SK-N-SH (cell line): ENCODE measurements at regions not wholly inside any gene's neighbourhood (a gene's known extent, or its start where the extent isn't known, plus 50 kb on each side); places are given as distances from the start of the nearest gene placed in this dataset.

Source experiments
- CTCF ChIA-PET: fragments of 300-600, 350-600 bp; formaldehyde crosslinking; extraction: SDS; loops from one replicate; lab custom pipeline; 2021; lab: Yijun Ruan, JAX
- POLR2A ChIA-PET: fragments of 350-600 bp; sonication (Branson Sonifier 250); formaldehyde crosslinking; extraction: SDS; loops from one replicate; lab custom pipeline; 2020; ENCODE audit warnings: antibody characterized with exemption, inconsistent platforms; lab: Yijun Ruan, JAX
- DNase-seq: peaks from one replicate; pipeline ENCODE4 v3.0.0; 2012
- H2AFZ ChIP-seq: fragments of 200-600 bp; sonication (generic); 2 replicates; pipeline ENCODE4 v1.8.1; 2016; ENCODE audit warnings: antibody characterized with exemption, mild to moderate bottlenecking, low read depth
- H3F3A ChIP-seq: fragments of 200-600 bp; sonication (generic); replicated peaks from 2 replicates; pipeline ENCODE3; 2016; ENCODE audit warnings: antibody characterized with exemption, mild to moderate bottlenecking; ENCODE audit not compliant: insufficient read depth
- H3K27ac ChIP-seq, 2 experiments: fragments of 200-500 bp in 1 of 2; fragments of 200-600 bp in 1 of 2; sonication (Bioruptor generic) in 1 of 2; sonication (generic), shearing (Covaris generic) in 1 of 2; 2 replicates each; pipeline versions ENCODE4 v1.5.1 to v1.6.1; 2014 to 2016; ENCODE audit warnings: low read depth in 2 of 2, inconsistent platforms in 1 of 2, low read length in 1 of 2, mild to moderate bottlenecking in 1 of 2, mixed read lengths in 1 of 2
- H3K27me3 ChIP-seq: fragments of 200-600 bp; sonication (generic), shearing (Covaris generic); 2 replicates; pipeline ENCODE4 v1.6.1; 2016; ENCODE audit warnings: mixed run types; ENCODE audit not compliant: insufficient read depth
- H3K36me3 ChIP-seq, 2 experiments: fragments of 200-500 bp in 1 of 2; fragments of 200-600 bp in 1 of 2; sonication (Bioruptor generic) in 1 of 2; sonication (generic) in 1 of 2; replicated peaks in 1 of 2; 2 replicates each; pipeline versions ENCODE3 to v1.5.1; 2014 to 2016; ENCODE audit warnings: low read length in 1 of 2, mild to moderate bottlenecking in 1 of 2; ENCODE audit not compliant: insufficient read depth in 2 of 2, control insufficient read depth in 1 of 2
- H3K4me1 ChIP-seq, 2 experiments: fragments of 200-500 bp in 1 of 2; fragments of 200-600 bp in 1 of 2; sonication (Bioruptor generic) in 1 of 2; sonication (generic), shearing (Covaris generic) in 1 of 2; 2 replicates each; pipeline versions ENCODE4 v1.5.1 to v1.6.1; 2014 to 2016; ENCODE audit warnings: low read depth in 1 of 2, low read length in 1 of 2, mixed run types in 1 of 2; ENCODE audit not compliant: insufficient read depth in 2 of 2, control insufficient read depth in 1 of 2
- H3K4me2 ChIP-seq: fragments of 200-600 bp; sonication (generic), shearing (Covaris generic); 2 replicates; pipeline ENCODE4 v1.6.1; 2017; ENCODE audit warnings: mixed run types
- H3K4me3 ChIP-seq, 2 experiments: fragments of 200-500 bp in 1 of 2; fragments of 200-600 bp in 1 of 2; sonication (Bioruptor generic) in 1 of 2; sonication (generic), shearing (Covaris generic) in 1 of 2; 2 replicates each; pipeline versions ENCODE4 v1.5.1 to v1.8.1; 2014 to 2016; ENCODE audit warnings: low read depth in 2 of 2, inconsistent platforms in 1 of 2, low read length in 1 of 2, mild to moderate bottlenecking in 1 of 2, mixed read lengths in 1 of 2, moderate library complexity in 1 of 2
- H3K79me2 ChIP-seq: fragments of 200-600 bp; sonication (generic); 2 replicates; pipeline ENCODE4 v1.8.1; 2017; ENCODE audit warnings: mild to moderate bottlenecking; ENCODE audit not compliant: insufficient read depth
- H3K9ac ChIP-seq: fragments of 200-600 bp; sonication (generic); 2 replicates; pipeline ENCODE4 v1.6.1; 2017; ENCODE audit warnings: mixed run types
- H3K9me2 ChIP-seq: fragments of 200-600 bp; sonication (generic); 2 replicates; pipeline ENCODE4 v1.6.1; 2017; ENCODE audit warnings: mixed run types
- H3K9me3 ChIP-seq: fragments of 200-600 bp; sonication (generic); 2 replicates; pipeline ENCODE4 v1.6.1; 2017; ENCODE audit warnings: mixed run types, mild to moderate bottlenecking, moderate library complexity
- H4K20me1 ChIP-seq: fragments of 200-600 bp; sonication (generic); 2 replicates; pipeline ENCODE4 v1.6.1; 2017; ENCODE audit warnings: mild to moderate bottlenecking, mixed run types; ENCODE audit not compliant: insufficient read depth
- CHD2 ChIP-seq: fragments of 150-350 bp; IDR thresholded peaks from 2 replicates; pipeline ENCODE4 v1.6.1; 2018; ENCODE audit warnings: low read length; ENCODE audit not compliant: partially characterized antibody
- EZH2phosphoT487 ChIP-seq: fragments of 200-600 bp; sonication (generic); IDR thresholded peaks from 2 replicates; pipeline ENCODE4 v1.6.1; 2017; ENCODE audit warnings: low read depth, mixed run types, mild to moderate bottlenecking, antibody characterized with exemption, moderate library complexity, borderline replicate concordance
- FOXM1 ChIP-seq: IDR thresholded peaks from 2 replicates; pipeline ENCODE4 v1.4.0; 2012; ENCODE audit warnings: low read depth, mild to moderate bottlenecking
- GATA2 ChIP-seq: sonication (generic); formaldehyde crosslinking; IDR thresholded peaks from 2 replicates; pipeline ENCODE4 v1.5.0; 2020; ENCODE audit warnings: mild to moderate bottlenecking, missing genetic modification reagents
- JUND ChIP-seq: IDR thresholded peaks from 2 replicates; pipeline ENCODE4 v1.4.0; 2012
- NRF1 ChIP-seq: IDR thresholded peaks from 2 replicates; pipeline ENCODE4 v1.6.1; 2012; ENCODE audit warnings: low read depth, mild to moderate bottlenecking, low read length
- RXRA ChIP-seq: IDR thresholded peaks from 2 replicates; pipeline ENCODE4 v1.4.0; 2012; ENCODE audit warnings: low read depth, mild to moderate bottlenecking, borderline replicate concordance
- TCF12 ChIP-seq: IDR thresholded peaks from 2 replicates; pipeline ENCODE4 v1.4.0; 2012
- TEAD4 ChIP-seq: IDR thresholded peaks from 2 replicates; pipeline ENCODE4 v1.4.0; 2012; ENCODE audit warnings: mild to moderate bottlenecking, borderline replicate concordance; ENCODE audit not compliant: insufficient read depth
- YY1 ChIP-seq: IDR thresholded peaks from 2 replicates; pipeline ENCODE4 v1.4.0; 2012; ENCODE audit warnings: low read depth, mild to moderate bottlenecking
- WGBS: methylation state at CpG from one replicate; pipeline ENCODE4 v1.1.6; 2017; ENCODE audit warnings: low lambda C conversion rate; 5-methylcytosine and 5-hydroxymethylcytosine counted together
- TF ChIP-seq, protein P1 (sequence below): IDR thresholded peaks from 2 replicates; pipeline ENCODE4 v1.4.0; 2012; ENCODE audit warnings: low read depth
- TF ChIP-seq, protein P2 (sequence below): IDR thresholded peaks from 2 replicates; pipeline ENCODE4; 2012
- TF ChIP-seq, protein P3 (sequence below): fragments of 150-350 bp; IDR thresholded peaks from 2 replicates; pipeline ENCODE4 v1.6.1; 2016; ENCODE audit warnings: mild to moderate bottlenecking, low read depth, low read length

DNA sequence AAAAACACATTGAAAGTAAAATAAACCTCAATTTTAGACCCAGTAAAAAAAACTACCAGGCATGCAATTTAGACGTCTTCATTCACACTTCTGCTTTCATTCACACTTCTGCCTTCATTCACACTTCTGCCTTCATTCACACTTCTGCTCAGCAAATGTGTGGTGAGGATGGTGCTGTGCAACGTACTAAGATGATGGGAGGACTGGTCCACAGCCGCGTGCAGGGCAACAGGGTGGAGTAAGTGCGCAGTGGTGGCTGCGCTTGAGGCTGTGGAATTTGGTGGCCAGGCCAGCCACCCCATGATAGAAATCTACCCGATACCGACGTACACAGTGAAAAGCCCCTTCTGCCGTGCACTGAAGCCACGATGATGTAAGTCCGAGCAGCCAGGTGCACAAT lies 114.3 kb upstream of the CD93 start:
- peaks cover 75% of the 10 kb centered on the region for H3K27me3 ChIP-seq
- H3K9me3 ChIP-seq = no peaks in the 10 kb centered on the region
- no peak for TF ChIP-seq EZH2phosphoT487
- no peak for TF ChIP-seq TCF12
- no peak for TF ChIP-seq YY1
- no peak for TF ChIP-seq CHD2
- no peak for TF ChIP-seq JUND
- TF ChIP-seq FOXM1 = no peak
- TF ChIP-seq TEAD4 = no peak
- TF ChIP-seq, protein P1, sequence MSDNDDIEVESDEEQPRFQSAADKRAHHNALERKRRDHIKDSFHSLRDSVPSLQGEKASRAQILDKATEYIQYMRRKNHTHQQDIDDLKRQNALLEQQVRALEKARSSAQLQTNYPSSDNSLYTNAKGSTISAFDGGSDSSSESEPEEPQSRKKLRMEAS = no peak
- TF ChIP-seq, protein P2, sequence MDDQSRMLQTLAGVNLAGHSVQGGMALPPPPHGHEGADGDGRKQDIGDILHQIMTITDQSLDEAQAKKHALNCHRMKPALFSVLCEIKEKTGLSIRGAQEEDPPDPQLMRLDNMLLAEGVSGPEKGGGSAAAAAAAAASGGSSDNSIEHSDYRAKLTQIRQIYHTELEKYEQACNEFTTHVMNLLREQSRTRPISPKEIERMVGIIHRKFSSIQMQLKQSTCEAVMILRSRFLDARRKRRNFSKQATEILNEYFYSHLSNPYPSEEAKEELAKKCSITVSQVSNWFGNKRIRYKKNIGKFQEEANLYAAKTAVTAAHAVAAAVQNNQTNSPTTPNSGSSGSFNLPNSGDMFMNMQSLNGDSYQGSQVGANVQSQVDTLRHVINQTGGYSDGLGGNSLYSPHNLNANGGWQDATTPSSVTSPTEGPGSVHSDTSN = no peak
- TF ChIP-seq GATA2 (CRISPR knock-in tag) = no peak
- no peak for TF ChIP-seq RXRA
- no peak overlapping the region for H2AFZ ChIP-seq
- H3K4me1 ChIP-seq = no peaks in the 10 kb centered on the region
- H3K4me2 ChIP-seq = no peak overlapping the region
- H3K36me3 ChIP-seq = no peaks in the 10 kb centered on the region
- DNase-seq = no peak
- H3K9ac ChIP-seq = no peak overlapping the region
- CTCF ChIA-PET = interaction anchor here (1.5 to 2.4 kb wide), 2 partner anchors 35 to 509 kb away, joined by 3 to 10 read pairs; no protein-coding TSS in a partner anchor
- no peaks in the 10 kb centered on the region for H4K20me1 ChIP-seq
- WGBS = 32% methylated on average over 12 of the region's 12 CpGs
- H3K4me3 ChIP-seq = no peak overlapping the region
- POLR2A ChIA-PET = no interaction called here
- H3F3A ChIP-seq = no peaks in the 10 kb centered on the region
- no peaks in the 10 kb centered on the region for H3K79me2 ChIP-seq
- no peaks in the 10 kb centered on the region for H3K9me2 ChIP-seq
- H3K27ac ChIP-seq = no peak overlapping the region

DNA sequence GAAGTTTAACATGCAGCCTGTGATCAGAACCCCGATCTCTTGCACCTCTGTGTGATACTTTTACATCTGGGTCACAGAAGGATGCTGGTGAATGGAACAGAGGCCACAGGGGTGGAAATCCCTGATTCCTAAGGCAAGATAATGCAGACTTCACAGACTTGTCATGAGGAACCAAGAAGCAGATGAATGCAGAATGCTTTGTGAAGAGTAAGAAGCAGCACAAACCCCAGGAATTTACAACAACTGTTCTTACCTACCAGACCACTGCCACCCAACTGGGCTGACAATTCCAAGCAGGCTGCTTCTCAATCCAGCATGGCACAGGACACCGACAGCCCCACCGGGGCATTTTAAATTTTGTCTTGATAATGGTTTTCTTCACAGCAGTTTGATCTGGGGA lies 113.2 kb upstream of the CD93 start:
- H4K20me1 ChIP-seq = no peaks in the 10 kb centered on the region
- ChIA-PET POLR2A (no interaction called here), CTCF (no interaction called here)
- DNase-seq = no peak
- no peaks in the 10 kb centered on the region for H3K79me2 ChIP-seq
- no peaks in the 10 kb centered on the region for H3K9me2 ChIP-seq
- H3K27me3 ChIP-seq = peaks cover 65% of the 10 kb centered on the region
- no peak overlapping the region for H3K9ac ChIP-seq
- H3F3A ChIP-seq = no peaks in the 10 kb centered on the region
- no peak overlapping the region for H3K4me3 ChIP-seq
- TF ChIP-seq, protein P3, sequence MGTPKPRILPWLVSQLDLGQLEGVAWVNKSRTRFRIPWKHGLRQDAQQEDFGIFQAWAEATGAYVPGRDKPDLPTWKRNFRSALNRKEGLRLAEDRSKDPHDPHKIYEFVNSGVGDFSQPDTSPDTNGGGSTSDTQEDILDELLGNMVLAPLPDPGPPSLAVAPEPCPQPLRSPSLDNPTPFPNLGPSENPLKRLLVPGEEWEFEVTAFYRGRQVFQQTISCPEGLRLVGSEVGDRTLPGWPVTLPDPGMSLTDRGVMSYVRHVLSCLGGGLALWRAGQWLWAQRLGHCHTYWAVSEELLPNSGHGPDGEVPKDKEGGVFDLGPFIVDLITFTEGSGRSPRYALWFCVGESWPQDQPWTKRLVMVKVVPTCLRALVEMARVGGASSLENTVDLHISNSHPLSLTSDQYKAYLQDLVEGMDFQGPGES = no peak
- TF ChIP-seq YY1 (no peak), NRF1 (no peak)
- no peak overlapping the region for H3K4me2 ChIP-seq
- no peaks in the 10 kb centered on the region for H3K9me3 ChIP-seq
- H2AFZ ChIP-seq = no peak overlapping the region
- 23% methylated on average over 3 of the region's 3 CpGs for WGBS
- no peak overlapping the region for H3K27ac ChIP-seq
- H3K4me1 ChIP-seq = no peaks in the 10 kb centered on the region
- no peaks in the 10 kb centered on the region for H3K36me3 ChIP-seq
